ENCODE measurements at regions not wholly inside any gene's neighbourhood (a gene's known extent, or its start where the extent isn't known, plus 50 kb on each side); places are given as distances from the start of the nearest gene placed in this dataset.

- Histone ChIP-seq H3K9me3 (ENCODE audit: low read length) (no peaks in the 10 kb centered on the region), H3K4me1 (ENCODE audit: insufficient read depth, low read length) (peaks cover 32% of the 10 kb centered on the region), H3K27me3 (ENCODE audit: control insufficient read depth in 1 of 2, insufficient read depth in 2 of 2, low read length in 2 of 2) (peaks cover 0 to 5% of the 10 kb centered on the region in 2 experiments; a peak in 1 of 5 replicates), H3K9ac (ENCODE audit: insufficient read depth, low read depth, low read length) (no peak overlapping the region), H3K79me2 (ENCODE audit: insufficient read depth, low read length) (no peaks in the 10 kb centered on the region), H3K4me2 (ENCODE audit: low read depth, low read length) (peak overlapping the region; percentile 51), H3K27ac (ENCODE audit: extremely low read length, insufficient read depth, low read length) (peak overlapping the region; percentile 9), H3K4me3 (replicated peaks in 1 of 3; ENCODE audit: insufficient read depth in 1 of 3, low read depth in 2 of 3, low read length in 3 of 3) (no peak overlapping the region), H4K20me1 (ENCODE audit: insufficient read depth, low read length) (no peaks in the 10 kb centered on the region), H3K36me3 (replicated peaks in 1 of 2; ENCODE audit: control insufficient read depth in 1 of 2, insufficient read depth in 2 of 2, low read length in 2 of 2) (no peaks in the 10 kb centered on the region), H2AFZ (ENCODE audit: low read length) (no peak overlapping the region)
- ChIA-PET POLR2A (interaction anchor here (1.9 kb wide), 1 partner anchor 78 kb away, joined by 8 read pairs; no protein-coding TSS in a partner anchor), CTCF (ENCODE audit: low intra/inter-chr PET ratio, low total read pairs) (interaction anchor here (0.6 kb wide), 1 partner anchor 388 kb away, joined by 3 read pairs; no protein-coding TSS in a partner anchor)
- in situ Hi-C loops (cut with HindIII; ENCODE audit: extremely low pct_ligation_motif_present, low pct_unique_long_range_greater_than_20kb): no loop called here
- FAIRE-seq (no peak), ATAC-seq (peak; percentile 13; the same call in 1 of the 3 replicates), DNase-seq (ENCODE audit: low spot score) (no peak)
- BruUV-seq (replicated peaks): no TSS peak
- WGBS (ENCODE audit: low lambda C conversion rate): 7% methylated on average over 5 of the region's 5 CpGs
- TF ChIP-seq ZNF207 (IDR thresholded peaks at IDR 0.05; ENCODE audit: borderline replicate concordance): no peak
- 0 out of 2 replicates have a peak, but pooled peaks have one; percentile 1 for TF ChIP-seq AHDC1 (CRISPR knock-in tag; IDR thresholded peaks at IDR 0.05; ENCODE audit: borderline replicate concordance)
- TF ChIP-seq MNT (IDR thresholded peaks at IDR 0.05): no peak
- no peak for TF ChIP-seq NRL (CRISPR knock-in tag; IDR thresholded peaks at IDR 0.05; ENCODE audit: borderline replicate concordance)
- TF ChIP-seq THAP9 (CRISPR knock-in tag; IDR thresholded peaks at IDR 0.05; ENCODE audit: borderline replicate concordance): no peak
- no peak for TF ChIP-seq NR2F6 (IDR thresholded peaks at IDR 0.05)
- TF ChIP-seq NR2F6 (CRISPR knock-in tag; IDR thresholded peaks at IDR 0.05): 0 out of 2 replicates have a peak, but pooled peaks have one; percentile 7
- TF ChIP-seq ATRX (CRISPR knock-in tag; IDR thresholded peaks at IDR 0.05; ENCODE audit: borderline replicate concordance): no peak
- no peak for TF ChIP-seq NR2F1 (CRISPR knock-in tag; IDR thresholded peaks at IDR 0.05)
- TF ChIP-seq KLF11 (CRISPR knock-in tag; IDR thresholded peaks at IDR 0.05): no peak
- TF ChIP-seq ZNF772 (CRISPR knock-in tag; IDR thresholded peaks at IDR 0.05): no peak
- peak; percentile 40; the same call in 1 of the 2 replicates for TF ChIP-seq CHD4 (IDR thresholded peaks at IDR 0.05; ENCODE audit: borderline replicate concordance, low read length)
- intact Hi-C loops (cut with micrococcal nuclease; ENCODE audit: unreplicated experiment): no loop called here
Observed at GRCh38 chr20:48294942-48295341, 509.7 kb upstream of the SULF2 start.
